Sigmoid colon (tissue), 6 donors: ENCODE measurements at regions not wholly inside any gene's neighbourhood (a gene's known extent, or its start where the extent isn't known, plus 50 kb on each side); places are given as distances from the start of the nearest gene placed in this dataset.

Source experiments
- DNase-seq: peaks from one replicate; pipeline ENCODE4 v3.0.0-alpha.2; 2019
- H3K27ac ChIP-seq, 4 donors: fragments of 200-600 bp; sonication (generic); one replicate each; pipeline ENCODE4 v1.5.1; 2016 to 2019; ENCODE audit warnings: mild to moderate bottlenecking in 1 of 4
- H3K27me3 ChIP-seq, 3 donors: fragments of 200-600 bp; sonication (generic); one replicate each; pipeline ENCODE4 v1.5.1; 2019; ENCODE audit warnings: mild to moderate bottlenecking in 1 of 3
- H3K36me3 ChIP-seq, 4 donors: fragments of 200-600 bp; sonication (generic); one replicate each; pipeline ENCODE4 v1.5.1; 2016 to 2019
- H3K4me1 ChIP-seq, 4 donors: fragments of 200-600 bp; sonication (generic); one replicate each; pipeline ENCODE4 v1.5.1; 2017 to 2019
- H3K4me3 ChIP-seq, 4 donors: fragments of 200-600 bp; sonication (generic); one replicate each; pipeline ENCODE4 v1.5.1; 2017 to 2019; ENCODE audit warnings: mild to moderate bottlenecking in 2 of 4, moderate library complexity in 1 of 4
- H3K9me3 ChIP-seq, 4 donors: fragments of 200-600 bp in 3 of 4; sonication (generic) in 3 of 4; one replicate each; pipeline versions ENCODE4 v1.5.1 to v1.6.1; 2013 to 2019
- EP300 ChIP-seq, 4 donors: sonication (generic); formaldehyde crosslinking; IDR thresholded peaks; one replicate each; pipeline ENCODE4 v1.6.1; 2017; ENCODE audit warnings: antibody characterized with exemption in 4 of 4
- POLR2A ChIP-seq, 2 donors: fragments of 450-650 bp; IDR thresholded peaks; one replicate each; pipeline ENCODE4 v1.6.1; 2016; ENCODE audit warnings: antibody characterized with exemption in 2 of 2, mild to moderate bottlenecking in 2 of 2, moderate library complexity in 2 of 2
- POLR2AphosphoS5 ChIP-seq, 4 donors: sonication (generic); formaldehyde crosslinking; IDR thresholded peaks; one replicate each; pipeline ENCODE4 v1.6.1; 2017; ENCODE audit warnings: antibody characterized with exemption in 4 of 4
- WGBS, 2 donors: extraction: QIAGEN DNeasy Blood & Tissue Kit; methylation state at CpG; one replicate each; pipeline ENCODE4 v1.1.7; 2013; 5-methylcytosine and 5-hydroxymethylcytosine counted together
- intact Hi-C: fragments of 100-400 bp; cut with DNase I; formaldehyde crosslinking; loops from one replicate; pipeline ENCODE4 v1.15.1; 2023
- TF ChIP-seq, protein P1 (sequence below), 4 experiments: fragments of 450-650 bp in 3 of 4; fragments of 200-600 bp in 1 of 4; IDR thresholded peaks; one replicate each; pipeline ENCODE4 v1.5.1; 2016 to 2019; ENCODE audit warnings: antibody characterized with exemption in 4 of 4, mild to moderate bottlenecking in 3 of 4, moderate library complexity in 2 of 4
- donor health status: healthy with polysubstance abuse.
- donor health status: healthy.

DNA sequence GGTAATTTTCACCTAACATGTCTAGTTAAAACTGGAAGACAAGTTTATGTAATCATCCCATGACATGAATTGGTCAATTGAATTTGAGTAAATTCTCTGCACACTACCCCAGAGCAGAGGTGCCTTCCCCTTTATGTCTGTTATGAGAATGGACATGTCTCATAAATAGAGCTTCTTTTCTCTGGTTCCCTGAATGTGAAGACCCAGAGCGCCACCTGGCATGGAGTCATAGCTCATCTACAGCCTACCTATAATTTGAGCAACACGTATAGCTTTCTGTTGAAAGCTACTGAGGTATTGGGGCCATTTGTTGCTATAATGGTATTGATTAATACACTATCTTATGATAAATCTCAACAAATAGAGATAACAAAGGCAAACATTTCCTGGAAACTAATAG is 626.5 kb upstream of the GALNTL6 start:
- TF ChIP-seq POLR2A (IDR thresholded peaks at IDR 0.05) (no peak), EP300 (IDR thresholded peaks at IDR 0.05) (no peak), POLR2AphosphoS5 (IDR thresholded peaks at IDR 0.05) (no peak)
- TF ChIP-seq, protein P1, sequence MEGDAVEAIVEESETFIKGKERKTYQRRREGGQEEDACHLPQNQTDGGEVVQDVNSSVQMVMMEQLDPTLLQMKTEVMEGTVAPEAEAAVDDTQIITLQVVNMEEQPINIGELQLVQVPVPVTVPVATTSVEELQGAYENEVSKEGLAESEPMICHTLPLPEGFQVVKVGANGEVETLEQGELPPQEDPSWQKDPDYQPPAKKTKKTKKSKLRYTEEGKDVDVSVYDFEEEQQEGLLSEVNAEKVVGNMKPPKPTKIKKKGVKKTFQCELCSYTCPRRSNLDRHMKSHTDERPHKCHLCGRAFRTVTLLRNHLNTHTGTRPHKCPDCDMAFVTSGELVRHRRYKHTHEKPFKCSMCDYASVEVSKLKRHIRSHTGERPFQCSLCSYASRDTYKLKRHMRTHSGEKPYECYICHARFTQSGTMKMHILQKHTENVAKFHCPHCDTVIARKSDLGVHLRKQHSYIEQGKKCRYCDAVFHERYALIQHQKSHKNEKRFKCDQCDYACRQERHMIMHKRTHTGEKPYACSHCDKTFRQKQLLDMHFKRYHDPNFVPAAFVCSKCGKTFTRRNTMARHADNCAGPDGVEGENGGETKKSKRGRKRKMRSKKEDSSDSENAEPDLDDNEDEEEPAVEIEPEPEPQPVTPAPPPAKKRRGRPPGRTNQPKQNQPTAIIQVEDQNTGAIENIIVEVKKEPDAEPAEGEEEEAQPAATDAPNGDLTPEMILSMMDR (IDR thresholded peaks at IDR 0.05) = no peak
- Histone ChIP-seq H3K36me3 (no peaks in the 10 kb centered on the region), H3K4me3 (no peak overlapping the region), H3K4me1 (no peaks in the 10 kb centered on the region), H3K27me3 (no peaks in the 10 kb centered on the region), H3K9me3 (no peaks in the 10 kb centered on the region), H3K27ac (no peak overlapping the region)
- no peak for DNase-seq
- WGBS, 2 donors = 78 to 83% methylated on average over 2 of the region's 2 CpGs
- intact Hi-C loops = no loop called here

DNA sequence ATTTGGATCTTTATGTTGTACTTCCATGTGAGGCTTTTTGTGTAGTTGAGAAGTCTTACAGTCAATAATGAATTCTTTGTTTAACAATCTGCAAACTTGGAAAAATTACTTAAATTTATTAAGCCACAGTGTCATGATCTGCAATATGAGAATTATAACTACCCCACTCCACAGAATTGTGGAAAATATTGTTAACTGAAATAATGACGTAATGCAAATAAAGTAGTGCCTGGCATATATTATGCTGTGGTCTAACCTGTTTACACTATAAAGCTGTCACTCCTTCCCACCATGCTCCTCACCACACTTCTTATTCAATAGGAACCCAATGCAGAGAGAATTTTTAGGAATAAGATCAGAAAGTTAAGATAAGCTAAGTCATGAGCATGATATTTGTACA is 632.1 kb upstream of the GALNTL6 start:
- Histone ChIP-seq H3K4me3 (no peak overlapping the region), H3K27me3 (no peaks in the 10 kb centered on the region), H3K9me3 (no peaks in the 10 kb centered on the region), H3K27ac (no peak overlapping the region), H3K4me1 (no peaks in the 10 kb centered on the region), H3K36me3 (no peaks in the 10 kb centered on the region)
- intact Hi-C loops = no loop called here
- no peak for DNase-seq
- TF ChIP-seq, protein P1 (IDR thresholded peaks at IDR 0.05) = no peak
- TF ChIP-seq POLR2A (IDR thresholded peaks at IDR 0.05) = no peak
- TF ChIP-seq POLR2AphosphoS5 (IDR thresholded peaks at IDR 0.05) = no peak
- no peak for TF ChIP-seq EP300 (IDR thresholded peaks at IDR 0.05)
- 82 to 86% methylated on average over 1 of the region's 1 CpG for WGBS, 2 donors

DNA sequence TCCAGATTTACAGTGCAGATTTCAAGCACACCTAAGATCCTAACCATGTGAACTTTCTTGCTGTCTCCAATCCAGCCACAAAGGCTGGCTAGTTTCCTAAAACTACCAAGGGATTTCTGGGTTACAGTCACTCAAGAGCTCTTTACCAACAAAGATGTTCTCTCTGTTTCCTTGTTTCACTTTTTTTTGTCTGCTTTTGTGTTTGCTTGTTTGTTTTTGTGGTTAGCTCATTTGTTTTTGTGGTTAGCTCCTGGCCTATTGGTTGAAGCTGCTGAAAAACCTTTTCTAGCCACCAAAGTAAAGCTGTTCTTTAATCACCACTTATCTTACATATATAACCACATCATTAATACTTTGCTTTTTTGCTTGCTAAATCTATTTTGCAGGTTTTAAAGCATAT is 642.5 kb upstream of the GALNTL6 start:
- peaks cover 0 to 5% (median 1%) of the 10 kb centered on the region in 4 donors for H3K9me3 ChIP-seq
- H3K27ac ChIP-seq = no peak overlapping the region
- intact Hi-C loops = no loop called here

DNA sequence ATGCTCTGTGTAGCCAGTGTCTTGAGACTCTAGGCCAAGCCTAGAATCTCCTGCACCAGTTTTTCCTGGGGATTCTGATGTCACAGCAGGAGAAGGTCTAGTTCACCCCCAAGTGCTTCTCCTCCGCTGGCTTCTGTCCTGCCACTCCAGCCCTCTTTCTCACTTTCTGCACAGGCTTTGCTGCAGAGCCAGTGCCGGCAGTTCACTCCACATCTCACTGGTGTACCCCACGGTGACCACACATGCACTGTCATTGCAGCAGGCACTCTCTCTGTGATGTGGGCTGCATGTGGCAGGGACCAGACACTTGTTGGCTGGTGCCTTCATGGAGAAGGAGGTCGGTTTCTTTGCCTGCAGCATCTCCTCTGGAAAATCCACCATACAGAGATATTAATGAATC is 643.8 kb upstream of the GALNTL6 start:
- intact Hi-C loops = no loop called here
- Histone ChIP-seq H3K4me3 (no peak overlapping the region), H3K4me1 (no peaks in the 10 kb centered on the region), H3K27ac (no peak overlapping the region), H3K27me3 (no peaks in the 10 kb centered on the region), H3K9me3 (peaks cover 0 to 5% (median 1%) of the 10 kb centered on the region in 4 donors), H3K36me3 (no peaks in the 10 kb centered on the region)
- DNase-seq = no peak
- WGBS, 2 donors = 71 to 77% methylated on average over 4 of the region's 4 CpGs
- TF ChIP-seq EP300 (IDR thresholded peaks at IDR 0.05) = no peak
- TF ChIP-seq POLR2A (IDR thresholded peaks at IDR 0.05) = no peak
- no peak for TF ChIP-seq POLR2AphosphoS5 (IDR thresholded peaks at IDR 0.05)
- TF ChIP-seq, protein P1 (IDR thresholded peaks at IDR 0.05) = no peak

More for the DNA sequence above, 642.5 kb upstream of the GALNTL6 start:
- Histone ChIP-seq H3K4me3 (no peak overlapping the region), H3K36me3 (no peaks in the 10 kb centered on the region), H3K27me3 (no peaks in the 10 kb centered on the region), H3K4me1 (no peaks in the 10 kb centered on the region)
- DNase-seq = no peak
- no peak for TF ChIP-seq POLR2A (IDR thresholded peaks at IDR 0.05)
- TF ChIP-seq, protein P1 (IDR thresholded peaks at IDR 0.05) = no peak
- no peak for TF ChIP-seq POLR2AphosphoS5 (IDR thresholded peaks at IDR 0.05)
- no peak for TF ChIP-seq EP300 (IDR thresholded peaks at IDR 0.05)

DNA sequence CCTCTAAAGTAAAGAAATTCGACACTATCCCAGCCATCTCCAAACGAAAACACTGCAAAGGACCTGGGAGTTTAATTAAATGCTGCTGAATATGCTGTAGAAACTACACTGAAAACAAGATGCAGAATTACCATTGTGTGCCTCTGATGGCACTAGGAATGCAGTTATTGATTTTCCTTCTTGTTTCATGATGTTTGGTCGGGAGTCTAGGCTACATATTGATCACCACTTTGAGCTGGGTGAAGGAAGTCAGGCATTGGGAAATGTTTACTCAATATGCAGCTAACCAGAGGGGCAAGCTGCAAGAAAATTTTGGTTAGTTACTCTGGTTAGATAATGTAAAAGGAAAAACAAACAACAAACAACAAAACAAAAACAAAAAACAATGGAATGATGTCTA is 650.7 kb upstream of the GALNTL6 start:
- H3K27me3 ChIP-seq = no peaks in the 10 kb centered on the region
- no peaks in the 10 kb centered on the region for H3K36me3 ChIP-seq
- intact Hi-C loops = no loop called here
- TF ChIP-seq, protein P1 (IDR thresholded peaks at IDR 0.05) = no peak
- TF ChIP-seq POLR2A (IDR thresholded peaks at IDR 0.05) = no peak
- TF ChIP-seq EP300 (IDR thresholded peaks at IDR 0.05) = no peak
- no peak for TF ChIP-seq POLR2AphosphoS5 (IDR thresholded peaks at IDR 0.05)
- H3K4me1 ChIP-seq = no peaks in the 10 kb centered on the region
- H3K4me3 ChIP-seq = no peak overlapping the region
- peaks cover 0 to 1% (median 0%) of the 10 kb centered on the region in 4 donors for H3K9me3 ChIP-seq
- 50 to 74% methylated on average over 3 of the region's 3 CpGs for WGBS, 2 donors
- DNase-seq = no peak
- H3K27ac ChIP-seq = no peak overlapping the region
